WTC11 (cell line): ENCODE measurements at regions not wholly inside any gene's neighbourhood (a gene's known extent, or its start where the extent isn't known, plus 50 kb on each side); places are given as distances from the start of the nearest gene placed in this dataset.

Experiments used
- ATAC-seq: fragments of 200-7000 bp; cut with Tn5 transposase; 2 replicates; pipeline ENCODE4 v1.10.0; 2021; ENCODE audit warnings: mild to moderate bottlenecking, moderate library complexity
- CTCF ChIA-PET: fragments of 300-600 bp; sonication (Branson Sonifier 250); formaldehyde crosslinking; loops from one replicate; lab custom pipeline; 2021; ENCODE audit warnings: antibody characterized with exemption; lab: Charles Lee
- POLR2A ChIA-PET: fragments of 350-600 bp; sonication (Branson Sonifier 250); formaldehyde crosslinking; loops from one replicate; lab custom pipeline; 2021; ENCODE audit warnings: antibody characterized with exemption; lab: Charles Lee
- DNase-seq: peaks from one replicate; pipeline ENCODE4 v3.0.0; 2021; ENCODE audit warnings: low spot score
- H3K27ac Mint-ChIP-seq: 2 replicates; pipeline ENCODE4 v1.8.0; 2021; ENCODE audit warnings: mixed read lengths
- H3K27me3 Mint-ChIP-seq: 2 replicates; pipeline ENCODE4 v1.8.0; 2021; ENCODE audit warnings: low read depth, mild to moderate bottlenecking, moderate library complexity, mixed read lengths
- H3K36me3 Mint-ChIP-seq: 2 replicates; pipeline ENCODE4 v1.8.0; 2021; ENCODE audit warnings: mixed read lengths
- H3K4me1 Mint-ChIP-seq: 2 replicates; pipeline ENCODE4 v1.8.0; 2022; ENCODE audit warnings: mixed read lengths
- H3K4me3 Mint-ChIP-seq: 2 replicates; pipeline ENCODE4 v1.8.0; 2021; ENCODE audit warnings: mild to moderate bottlenecking, moderate library complexity, mixed read lengths
- H3K9me3 Mint-ChIP-seq: 2 replicates; pipeline ENCODE4 v1.8.0; 2021; ENCODE audit warnings: mixed read lengths
- AR ChIP-seq: fragments of 250-450 bp; sonication (Bioruptor Pico); IDR thresholded peaks from 2 replicates; pipeline ENCODE4 v1.9.0; 2021; ENCODE audit warnings: mild to moderate bottlenecking
- ETV6 ChIP-seq: sonication (generic); formaldehyde crosslinking; IDR thresholded peaks from 2 replicates; pipeline ENCODE4 v1.8.1; 2022; ENCODE audit warnings: mild to moderate bottlenecking, missing genetic modification reagents
- GABPB1 ChIP-seq: sonication (generic); formaldehyde crosslinking; IDR thresholded peaks from 2 replicates; pipeline ENCODE4 v1.8.1; 2023; ENCODE audit warnings: mild to moderate bottlenecking, missing genetic modification reagents
- GTF2I ChIP-seq: fragments of 250-450 bp; sonication (Bioruptor Pico); conservative IDR thresholded peaks from 2 replicates; pipeline ENCODE4 v1.4.0; 2021; ENCODE audit warnings: mild to moderate bottlenecking
- HMGXB4 ChIP-seq: sonication (generic); formaldehyde crosslinking; IDR thresholded peaks from 2 replicates; pipeline ENCODE4 v1.8.1; 2023; ENCODE audit warnings: mild to moderate bottlenecking, moderate library complexity, missing genetic modification reagents
- MXD4 ChIP-seq: fragments of 250-450 bp; sonication (Bioruptor Pico); IDR thresholded peaks from 2 replicates; pipeline ENCODE4 v1.8.0; 2021; ENCODE audit warnings: mild to moderate bottlenecking, moderate library complexity, borderline replicate concordance
- RELA ChIP-seq: sonication (generic); formaldehyde crosslinking; IDR thresholded peaks from 2 replicates; pipeline ENCODE4 v1.8.1; 2022; ENCODE audit warnings: missing genetic modification reagents, mild to moderate bottlenecking, borderline replicate concordance
- SOX15 ChIP-seq: fragments of 250-450 bp; sonication (Bioruptor Pico); IDR thresholded peaks from 2 replicates; pipeline ENCODE4 v1.9.0; 2021; ENCODE audit warnings: mild to moderate bottlenecking
- TP53 ChIP-seq: sonication (generic); formaldehyde crosslinking; IDR thresholded peaks from 2 replicates; pipeline ENCODE4 v1.8.1; 2023; ENCODE audit warnings: mild to moderate bottlenecking, missing genetic modification reagents
- USF2 ChIP-seq: sonication (generic); formaldehyde crosslinking; IDR thresholded peaks from 2 replicates; pipeline ENCODE4 v1.8.1; 2023; ENCODE audit warnings: mild to moderate bottlenecking, missing genetic modification reagents, moderate library complexity
- ZBTB21 ChIP-seq: sonication (generic); formaldehyde crosslinking; IDR thresholded peaks from 2 replicates; pipeline ENCODE4 v1.8.1; 2023; ENCODE audit warnings: mild to moderate bottlenecking, missing genetic modification reagents, borderline replicate concordance
- ZMAT4 ChIP-seq: fragments of 250-450 bp; sonication (Bioruptor Pico); IDR thresholded peaks from 2 replicates; pipeline ENCODE4 v1.9.0; 2021; ENCODE audit warnings: mild to moderate bottlenecking
- ZNF138 ChIP-seq: sonication (generic); formaldehyde crosslinking; conservative IDR thresholded peaks from 2 replicates; pipeline ENCODE4 v1.8.1; 2022; ENCODE audit warnings: mild to moderate bottlenecking, moderate library complexity, missing genetic modification reagents
- ZNF425 ChIP-seq: fragments of 250-450 bp; sonication (Bioruptor Pico); conservative IDR thresholded peaks from 2 replicates; pipeline ENCODE4 v1.9.0; 2021; ENCODE audit warnings: mild to moderate bottlenecking
- TF ChIP-seq, protein P1 (sequence below): fragments of 250-450 bp; sonication (Bioruptor Pico); IDR thresholded peaks from 2 replicates; pipeline ENCODE4 v1.8.0; 2021; ENCODE audit warnings: mild to moderate bottlenecking
- TF ChIP-seq, protein P2 (sequence below): sonication (generic); formaldehyde crosslinking; IDR thresholded peaks from 2 replicates; pipeline ENCODE4 v1.8.1; 2023; ENCODE audit warnings: mild to moderate bottlenecking, missing genetic modification reagents, moderate library complexity
- TF ChIP-seq, protein P3 (sequence below): sonication (generic); formaldehyde crosslinking; IDR thresholded peaks from 2 replicates; pipeline ENCODE4 v1.8.1; 2023; ENCODE audit warnings: mild to moderate bottlenecking, missing genetic modification reagents, borderline replicate concordance

- no peaks in the 10 kb centered on the region for H3K36me3 Mint-ChIP-seq
- ATAC-seq: no peak
- CTCF ChIA-PET: no interaction called here
Measured at GRCh38 chr3:82022836-82023235, 261.4 kb upstream of the GBE1 start.

More at GRCh38 chr3:82022836-82023235, 261.4 kb upstream of the GBE1 start:
- POLR2A ChIA-PET: no interaction called here
- Mint-ChIP-seq H3K9me3 (peaks cover 12% of the 10 kb centered on the region), H3K27me3 (no peaks in the 10 kb centered on the region), H3K4me3 (no peak overlapping the region), H3K27ac (no peak overlapping the region), H3K4me1 (no peaks in the 10 kb centered on the region)
- DNase-seq: no peak
- TF ChIP-seq MXD4 (no peak), RELA (CRISPR knock-in tag) (no peak), GTF2I (CRISPR knock-in tag) (no peak), HMGXB4 (CRISPR knock-in tag) (no peak), SOX15 (CRISPR knock-in tag) (no peak), AR (no peak), ZNF138 (no peak), ETV6 (CRISPR knock-in tag) (no peak), GABPB1 (CRISPR knock-in tag) (no peak), ZNF425 (CRISPR knock-in tag) (no peak), ZMAT4 (no peak), USF2 (CRISPR knock-in tag) (no peak), ZBTB21 (CRISPR knock-in tag) (no peak), TP53 (no peak)
- TF ChIP-seq, protein P1, sequence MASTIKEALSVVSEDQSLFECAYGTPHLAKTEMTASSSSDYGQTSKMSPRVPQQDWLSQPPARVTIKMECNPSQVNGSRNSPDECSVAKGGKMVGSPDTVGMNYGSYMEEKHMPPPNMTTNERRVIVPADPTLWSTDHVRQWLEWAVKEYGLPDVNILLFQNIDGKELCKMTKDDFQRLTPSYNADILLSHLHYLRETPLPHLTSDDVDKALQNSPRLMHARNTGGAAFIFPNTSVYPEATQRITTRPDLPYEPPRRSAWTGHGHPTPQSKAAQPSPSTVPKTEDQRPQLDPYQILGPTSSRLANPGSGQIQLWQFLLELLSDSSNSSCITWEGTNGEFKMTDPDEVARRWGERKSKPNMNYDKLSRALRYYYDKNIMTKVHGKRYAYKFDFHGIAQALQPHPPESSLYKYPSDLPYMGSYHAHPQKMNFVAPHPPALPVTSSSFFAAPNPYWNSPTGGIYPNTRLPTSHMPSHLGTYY (CRISPR knock-in tag): no peak
- TF ChIP-seq, protein P2, sequence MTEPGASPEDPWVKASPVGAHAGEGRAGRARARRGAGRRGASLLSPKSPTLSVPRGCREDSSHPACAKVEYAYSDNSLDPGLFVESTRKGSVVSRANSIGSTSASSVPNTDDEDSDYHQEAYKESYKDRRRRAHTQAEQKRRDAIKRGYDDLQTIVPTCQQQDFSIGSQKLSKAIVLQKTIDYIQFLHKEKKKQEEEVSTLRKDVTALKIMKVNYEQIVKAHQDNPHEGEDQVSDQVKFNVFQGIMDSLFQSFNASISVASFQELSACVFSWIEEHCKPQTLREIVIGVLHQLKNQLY (CRISPR knock-in tag): no peak
- TF ChIP-seq, protein P3, sequence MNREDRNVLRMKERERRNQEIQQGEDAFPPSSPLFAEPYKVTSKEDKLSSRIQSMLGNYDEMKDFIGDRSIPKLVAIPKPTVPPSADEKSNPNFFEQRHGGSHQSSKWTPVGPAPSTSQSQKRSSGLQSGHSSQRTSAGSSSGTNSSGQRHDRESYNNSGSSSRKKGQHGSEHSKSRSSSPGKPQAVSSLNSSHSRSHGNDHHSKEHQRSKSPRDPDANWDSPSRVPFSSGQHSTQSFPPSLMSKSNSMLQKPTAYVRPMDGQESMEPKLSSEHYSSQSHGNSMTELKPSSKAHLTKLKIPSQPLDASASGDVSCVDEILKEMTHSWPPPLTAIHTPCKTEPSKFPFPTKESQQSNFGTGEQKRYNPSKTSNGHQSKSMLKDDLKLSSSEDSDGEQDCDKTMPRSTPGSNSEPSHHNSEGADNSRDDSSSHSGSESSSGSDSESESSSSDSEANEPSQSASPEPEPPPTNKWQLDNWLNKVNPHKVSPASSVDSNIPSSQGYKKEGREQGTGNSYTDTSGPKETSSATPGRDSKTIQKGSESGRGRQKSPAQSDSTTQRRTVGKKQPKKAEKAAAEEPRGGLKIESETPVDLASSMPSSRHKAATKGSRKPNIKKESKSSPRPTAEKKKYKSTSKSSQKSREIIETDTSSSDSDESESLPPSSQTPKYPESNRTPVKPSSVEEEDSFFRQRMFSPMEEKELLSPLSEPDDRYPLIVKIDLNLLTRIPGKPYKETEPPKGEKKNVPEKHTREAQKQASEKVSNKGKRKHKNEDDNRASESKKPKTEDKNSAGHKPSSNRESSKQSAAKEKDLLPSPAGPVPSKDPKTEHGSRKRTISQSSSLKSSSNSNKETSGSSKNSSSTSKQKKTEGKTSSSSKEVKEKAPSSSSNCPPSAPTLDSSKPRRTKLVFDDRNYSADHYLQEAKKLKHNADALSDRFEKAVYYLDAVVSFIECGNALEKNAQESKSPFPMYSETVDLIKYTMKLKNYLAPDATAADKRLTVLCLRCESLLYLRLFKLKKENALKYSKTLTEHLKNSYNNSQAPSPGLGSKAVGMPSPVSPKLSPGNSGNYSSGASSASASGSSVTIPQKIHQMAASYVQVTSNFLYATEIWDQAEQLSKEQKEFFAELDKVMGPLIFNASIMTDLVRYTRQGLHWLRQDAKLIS (CRISPR knock-in tag): no peak
